H1 (cell line): ENCODE measurements at regions not wholly inside any gene's neighbourhood (a gene's known extent, or its start where the extent isn't known, plus 50 kb on each side); places are given as distances from the start of the nearest gene placed in this dataset.

Experiments used
- CTCF ChIA-PET: fragments of 300-600 bp; sonication (Branson Sonifier 250); formaldehyde crosslinking; loops from one replicate; lab custom pipeline; 2021; ENCODE audit not compliant: partially characterized antibody; lab: Charles Lee
- POLR2A ChIA-PET: fragments of 300-600 bp; sonication (Branson Sonifier 250); formaldehyde crosslinking; loops from one replicate; lab custom pipeline; 2021; ENCODE audit warnings: inconsistent platforms; ENCODE audit not compliant: partially characterized antibody; lab: Charles Lee
- DNase-seq, 2 experiments: peaks; one replicate each; pipeline versions ENCODE4 v3.0.0 to v3.0.0-alpha.2; 2010 to 2022; ENCODE audit warnings: low spot score in 2 of 2, low read depth in 1 of 2, mixed read lengths in 1 of 2
- FAIRE-seq: peaks from 2 replicates; lab custom pipeline; 2011; peaks lifted over from hg19 to GRCh38; lab: Jason Lieb, UNC
- H2AFZ ChIP-seq: 2 replicates; pipeline ENCODE4 v1.8.1; 2012; ENCODE audit warnings: low read length, inconsistent platforms
- H2AK5ac ChIP-seq: 2 replicates; pipeline ENCODE4 v1.6.1; 2013; ENCODE audit warnings: low read depth, low read length
- H2BK120ac ChIP-seq: replicated peaks from 2 replicates; pipeline ENCODE3; 2013; ENCODE audit warnings: low read depth, low read length, inconsistent platforms
- H2BK12ac ChIP-seq: 2 replicates; pipeline ENCODE4 v1.6.1; 2013; ENCODE audit warnings: low read depth, low read length
- H2BK15ac ChIP-seq: 2 replicates; pipeline ENCODE4 v1.6.1; 2013; ENCODE audit warnings: low read length
- H2BK20ac ChIP-seq: 2 replicates; pipeline ENCODE4 v1.6.1; 2013; ENCODE audit warnings: low read length
- H2BK5ac ChIP-seq: 2 replicates; pipeline ENCODE4 v1.6.1; 2013; ENCODE audit warnings: low read depth, low read length
- H3K14ac ChIP-seq: 2 replicates; pipeline ENCODE4 v1.6.1; 2013; ENCODE audit warnings: inconsistent platforms; ENCODE audit not compliant: insufficient read length
- H3K18ac ChIP-seq: 2 replicates; pipeline ENCODE4 v1.6.1; 2013; ENCODE audit warnings: low read length; ENCODE audit errors: extremely low read depth
- H3K23ac ChIP-seq: 2 replicates; pipeline ENCODE4 v1.6.1; 2013; ENCODE audit warnings: inconsistent platforms; ENCODE audit not compliant: insufficient read length
- H3K23me2 ChIP-seq: 2 replicates; pipeline ENCODE4 v1.6.1; 2013; ENCODE audit warnings: low read depth, low read length
- H3K27ac ChIP-seq: 2 replicates; pipeline ENCODE4 v1.6.1; 2011; ENCODE audit warnings: low read depth, low read length, inconsistent platforms
- H3K27me3 ChIP-seq, 4 experiments: replicated peaks in 1 of 4; 1 replicate in 1 of 4; 2 replicates in 3 of 4; pipeline versions ENCODE4 v1.6.1 to v1.8.1; 2011 to 2013; ENCODE audit warnings: low read length in 3 of 4, mild to moderate bottlenecking in 3 of 4, inconsistent platforms in 2 of 4, mixed read lengths in 2 of 4, moderate library complexity in 1 of 4; ENCODE audit not compliant: control insufficient read depth in 3 of 4, insufficient read depth in 3 of 4; ENCODE audit errors: extremely low read depth in 1 of 4
- H3K36me3 ChIP-seq, 4 experiments: 2 replicates each; pipeline versions ENCODE4 v1.6.1 to v1.8.1; 2011 to 2013; ENCODE audit warnings: mild to moderate bottlenecking in 4 of 4, low read length in 3 of 4, moderate library complexity in 2 of 4, control low read depth in 1 of 4, inconsistent platforms in 1 of 4; ENCODE audit not compliant: insufficient read depth in 4 of 4, control insufficient read depth in 2 of 4
- H3K4ac ChIP-seq: replicated peaks from 2 replicates; pipeline ENCODE3; 2013; ENCODE audit warnings: low read length, low read depth, mixed read lengths, inconsistent platforms; ENCODE audit not compliant: insufficient read length
- H3K4me1 ChIP-seq, 4 experiments: replicated peaks in 1 of 4; 1 replicate in 1 of 4; 2 replicates in 3 of 4; pipeline versions ENCODE4 v1.6.1 to v1.8.1; 2011 to 2013; ENCODE audit warnings: low read length in 3 of 4, inconsistent platforms in 2 of 4, mixed read lengths in 1 of 4; ENCODE audit not compliant: insufficient read depth in 4 of 4, control insufficient read depth in 3 of 4
- H3K4me2 ChIP-seq, 2 experiments: 2 replicates each; pipeline versions ENCODE4 v1.6.1 to v1.8.1; 2011 to 2013; ENCODE audit warnings: low read depth in 2 of 2, low read length in 2 of 2, control low read depth in 1 of 2, inconsistent platforms in 1 of 2, mild to moderate bottlenecking in 1 of 2; ENCODE audit not compliant: insufficient read depth in 1 of 2
- H3K4me3 ChIP-seq, 4 experiments: fragments of 200-600, 300-600 bp in 1 of 4; sonication (generic), shearing (Covaris generic), sonication (Bioruptor Twin) in 1 of 4; 2 replicates each; pipeline versions ENCODE4 v1.5.1 to v1.8.1; 2011 to 2016; ENCODE audit warnings: low read length in 4 of 4, low read depth in 3 of 4, control low read depth in 2 of 4, inconsistent platforms in 2 of 4, mild to moderate bottlenecking in 2 of 4, mixed read lengths in 1 of 4, moderate library complexity in 1 of 4; ENCODE audit not compliant: insufficient read depth in 2 of 4; ENCODE audit errors: extremely low read depth in 1 of 4
- H3K56ac ChIP-seq: replicated peaks from 2 replicates; pipeline ENCODE3; 2013; ENCODE audit warnings: low read depth, mild to moderate bottlenecking, mixed read lengths, low read length, inconsistent platforms; ENCODE audit not compliant: insufficient read length
- H3K79me1 ChIP-seq: 2 replicates; pipeline ENCODE4 v1.6.1; 2013; ENCODE audit warnings: low read depth, low read length, control low read depth
- H3K79me2 ChIP-seq, 2 experiments: 2 replicates each; pipeline versions ENCODE4 v1.6.1 to v1.8.1; 2012 to 2013; ENCODE audit warnings: low read length in 2 of 2, mild to moderate bottlenecking in 2 of 2, inconsistent platforms in 1 of 2; ENCODE audit not compliant: insufficient read depth in 2 of 2, control insufficient read depth in 1 of 2
- H3K9ac ChIP-seq, 4 experiments: replicated peaks in 1 of 4; 1 replicate in 1 of 4; 2 replicates in 3 of 4; pipeline versions ENCODE4 v1.6.1 to v1.8.1; 2011 to 2013; ENCODE audit warnings: low read depth in 3 of 4, low read length in 3 of 4, control low read depth in 2 of 4, mild to moderate bottlenecking in 2 of 4, moderate library complexity in 2 of 4, inconsistent platforms in 1 of 4; ENCODE audit errors: extremely low read depth in 1 of 4
- H3K9me3 ChIP-seq, 2 experiments: 2 replicates each; pipeline versions ENCODE4 v1.6.1 to v1.8.1; 2012 to 2013; ENCODE audit warnings: mild to moderate bottlenecking in 2 of 2, moderate library complexity in 2 of 2, control low read depth in 1 of 2, inconsistent platforms in 1 of 2, low read depth in 1 of 2, low read length in 1 of 2, mixed read lengths in 1 of 2; ENCODE audit not compliant: insufficient read depth in 2 of 2
- H4K20me1 ChIP-seq, 2 experiments: replicated peaks in 1 of 2; 2 replicates each; pipeline versions ENCODE3 to v1.8.1; 2011 to 2013; ENCODE audit warnings: inconsistent platforms in 2 of 2, low read length in 2 of 2, mild to moderate bottlenecking in 1 of 2; ENCODE audit not compliant: insufficient read depth in 2 of 2, control insufficient read depth in 1 of 2
- H4K5ac ChIP-seq: 2 replicates; pipeline ENCODE4 v1.6.1; 2013; ENCODE audit warnings: low read length, low read depth, mixed read lengths, inconsistent platforms; ENCODE audit not compliant: insufficient read length
- H4K8ac ChIP-seq: 2 replicates; pipeline ENCODE4 v1.8.0; 2013; ENCODE audit warnings: mild to moderate bottlenecking, moderate library complexity, low read length, inconsistent platforms; ENCODE audit not compliant: insufficient read depth; ENCODE audit errors: extremely low read depth
- H4K91ac ChIP-seq: replicated peaks from 2 replicates; pipeline ENCODE3; 2013; ENCODE audit warnings: low read length, mixed read lengths, inconsistent platforms; ENCODE audit not compliant: insufficient read length
- KDM5A ChIP-seq: fragments of 200-600 bp; IDR thresholded peaks from 2 replicates; pipeline ENCODE4 v1.7.1; 2012; ENCODE audit warnings: mild to moderate bottlenecking, low read length, inconsistent platforms, mixed read lengths
- NANOG ChIP-seq: IDR thresholded peaks from 2 replicates; pipeline ENCODE4 v1.6.1; 2011; ENCODE audit warnings: low read length, low read depth, mild to moderate bottlenecking, inconsistent platforms; ENCODE audit not compliant: insufficient read depth, poor library complexity, severe bottlenecking
- NRF1 ChIP-seq: IDR thresholded peaks from 2 replicates; pipeline ENCODE4 v1.6.1; 2011; ENCODE audit warnings: mild to moderate bottlenecking, low read depth, low read length, improper control_type of control experiment
- RNF2 ChIP-seq: fragments of 200-900, 300-1000 bp; sonication (generic); IDR thresholded peaks from 2 replicates; pipeline ENCODE4 v1.7.1; 2016; ENCODE audit warnings: borderline replicate concordance, low read depth, mild to moderate bottlenecking, antibody characterized with exemption, low read length; ENCODE audit not compliant: poor library complexity, severe bottlenecking; ENCODE audit errors: missing control alignments
- WGBS, 2 experiments: shearing (Covaris generic) in 1 of 2; methylation state at CpG; one replicate each; pipeline versions ENCODE4 v1.1.6 to v1.1.7; 2013 to 2015; ENCODE audit warnings: low lambda C conversion rate in 2 of 2, mixed read lengths in 2 of 2, inconsistent platforms in 1 of 2, low coverage in 1 of 2, missing lambda C conversion rate in 1 of 2; ENCODE audit not compliant: insufficient replicate concordance in 2 of 2, insufficient coverage in 1 of 2, insufficient read length in 1 of 2; ENCODE audit errors: extremely low coverage in 1 of 2, missing lambda C conversion rate in 1 of 2; 5-methylcytosine and 5-hydroxymethylcytosine counted together

DNA sequence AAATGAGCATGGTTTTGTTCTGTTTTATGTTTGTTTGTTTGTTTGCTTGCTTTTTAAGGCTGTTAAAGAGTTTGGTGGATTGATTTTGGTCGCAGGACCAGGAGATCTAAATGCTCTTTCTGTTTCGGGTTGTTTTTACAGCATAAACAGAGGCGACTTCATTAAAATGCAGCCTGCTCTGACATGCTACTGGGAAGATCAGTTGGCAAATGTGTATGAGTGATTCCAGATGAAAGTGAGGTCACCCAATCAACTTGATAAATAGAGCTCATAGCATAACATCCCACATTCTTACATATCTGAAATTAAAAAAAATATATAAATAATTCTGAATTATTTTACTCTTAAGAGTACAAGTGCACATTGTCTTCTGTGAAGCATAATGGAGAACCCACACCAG is 947.7 kb downstream of the GALC start:
- CTCF ChIA-PET, result interaction anchor here (0.6 kb wide), 1 partner anchor 9 kb away, joined by 3 read pairs; no protein-coding TSS in a partner anchor

More for the DNA sequence above, 947.7 kb downstream of the GALC start:
- no peak overlapping the region for H2BK120ac ChIP-seq
- H3K56ac ChIP-seq, result no peak overlapping the region
- no peak overlapping the region for H2BK5ac ChIP-seq
- H3K14ac ChIP-seq, result no peak overlapping the region
- no peaks in the 10 kb centered on the region for H3K4me1 ChIP-seq
- no peak overlapping the region for H4K5ac ChIP-seq
- H3K9ac ChIP-seq, result no peak overlapping the region
- H3K23ac ChIP-seq, result no peak overlapping the region
- peaks cover 2% of the 10 kb centered on the region; the same call in 1 of the 2 replicates for H3K23me2 ChIP-seq
- no peaks in the 10 kb centered on the region for H3K9me3 ChIP-seq
- no peak overlapping the region for H2BK20ac ChIP-seq
- H3K4me2 ChIP-seq, result no peak overlapping the region
- no peak overlapping the region for H2BK12ac ChIP-seq
- no peaks in the 10 kb centered on the region for H3K79me2 ChIP-seq
- no peak overlapping the region for H3K4me3 ChIP-seq
- H3K36me3 ChIP-seq, result no peaks in the 10 kb centered on the region
- H3K27me3 ChIP-seq, result no peaks in the 10 kb centered on the region
- H4K8ac ChIP-seq, result no peak overlapping the region
- no peak for TF ChIP-seq RNF2
- TF ChIP-seq NRF1, result no peak
- TF ChIP-seq KDM5A, result no peak
- no peak for TF ChIP-seq NANOG
- no peak for FAIRE-seq
- H3K27ac ChIP-seq, result no peak overlapping the region
- POLR2A ChIA-PET, result interaction anchor here (0.6 to 0.7 kb wide), 2 partner anchors 525 to 808 kb away, joined by 3 to 4 read pairs; no protein-coding TSS in a partner anchor
- no peak overlapping the region for H2BK15ac ChIP-seq
- H2AFZ ChIP-seq, result no peak overlapping the region
- no peak overlapping the region for H4K91ac ChIP-seq
- H3K18ac ChIP-seq, result no peak overlapping the region
- no peak for DNase-seq
- H3K79me1 ChIP-seq, result no peaks in the 10 kb centered on the region
- 90% methylated on average over 3 of the region's 3 CpGs; no CpG with 5 or more reads in 1 of the 2 experiments for WGBS, 2 experiments
- no peak overlapping the region for H2AK5ac ChIP-seq
- H4K20me1 ChIP-seq, result no peaks in the 10 kb centered on the region
- H3K4ac ChIP-seq, result no peak overlapping the region
